Stomach (tissue), 4 donors: ENCODE measurements at regions not wholly inside any gene's neighbourhood (a gene's known extent, or its start where the extent isn't known, plus 50 kb on each side); places are given as distances from the start of the nearest gene placed in this dataset.
"Not testable (repeated sequence)": the region's sequence is repeated elsewhere in the genome, so short reads cannot be mapped to it uniquely, and the experiment has no call there.

ENCODE experiments used
- CTCF ChIP-seq, 7 experiments: fragments of 450-650 bp in 4 of 7; fragments of 200-600 bp in 3 of 7; sonication (generic) in 3 of 7; IDR thresholded peaks; one replicate each; pipeline ENCODE4 v1.5.1; 2016 to 2019; ENCODE audit warnings: antibody characterized with exemption in 7 of 7, control low read depth in 2 of 7, mild to moderate bottlenecking in 1 of 7
- EP300 ChIP-seq: sonication (generic); formaldehyde crosslinking; IDR thresholded peaks from one replicate; pipeline ENCODE4 v1.6.1; 2017; ENCODE audit warnings: antibody characterized with exemption

DNA sequence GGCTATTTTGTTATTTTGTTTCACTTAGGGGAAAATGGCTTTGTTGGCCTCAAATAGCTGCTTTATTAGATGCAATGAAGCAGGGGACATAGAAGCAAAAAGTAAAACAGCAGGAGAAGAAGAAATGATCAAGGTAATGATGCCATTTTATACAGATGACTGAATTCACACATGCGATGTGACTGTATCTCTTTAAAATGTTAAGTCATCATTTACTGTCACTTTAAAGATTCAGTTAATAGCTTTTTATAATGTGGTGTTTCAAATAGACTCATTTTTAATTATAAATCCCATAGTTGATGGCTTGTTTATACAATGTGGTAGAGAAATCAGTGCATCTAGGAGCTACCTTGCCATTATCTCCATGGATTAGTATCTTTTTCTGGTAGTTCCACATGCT lies 863.9 kb upstream of the DEFB115 start:
- not testable (repeated sequence) for TF ChIP-seq CTCF (IDR thresholded peaks at IDR 0.05); EP300
